Cardiac muscle cell (in vitro differentiated cells and primary cell): ENCODE measurements at regions not wholly inside any gene's neighbourhood (a gene's known extent, or its start where the extent isn't known, plus 50 kb on each side); places are given as distances from the start of the nearest gene placed in this dataset.
A peak's percentile ranks its signal among the peaks of the same experiment; 100 is the strongest.

Experiments
- DNase-seq, 2 donors: peaks; one replicate each; pipeline versions ENCODE4 v3.0.0 to v3.0.0-alpha.2; 2010 to 2017; ENCODE audit warnings: low read depth in 1 of 2, low spot score in 1 of 2
- H3K27ac ChIP-seq: fragments of 200-600 bp; sonication (generic); 2 replicates; pipeline ENCODE4 v1.5.1; 2016
- H3K27me3 ChIP-seq: fragments of 200-600 bp; sonication (generic); 2 replicates; pipeline ENCODE4 v1.6.0; 2016; ENCODE audit warnings: control low read depth
- H3K36me3 ChIP-seq: fragments of 200-600 bp; sonication (generic); 2 replicates; pipeline ENCODE4 v1.5.1; 2016; ENCODE audit warnings: control low read depth
- H3K4me1 ChIP-seq: fragments of 200-600 bp; sonication (generic); 2 replicates; pipeline ENCODE4 v1.8.1; 2017; ENCODE audit warnings: low read depth, mild to moderate bottlenecking, mixed run types
- H3K4me3 ChIP-seq: fragments of 200-600 bp; sonication (generic); 2 replicates; pipeline ENCODE4 v1.5.1; 2016; ENCODE audit warnings: mild to moderate bottlenecking
- H3K9me3 ChIP-seq: fragments of 200-600 bp; sonication (generic); 2 replicates; pipeline ENCODE4 v1.5.1; 2017; ENCODE audit warnings: low read depth, mild to moderate bottlenecking, control low read depth
- CTCF ChIP-seq: IDR thresholded peaks from 2 replicates; pipeline ENCODE4 v1.5.1; 2012; ENCODE audit warnings: low read depth, mild to moderate bottlenecking, low read length

DNA sequence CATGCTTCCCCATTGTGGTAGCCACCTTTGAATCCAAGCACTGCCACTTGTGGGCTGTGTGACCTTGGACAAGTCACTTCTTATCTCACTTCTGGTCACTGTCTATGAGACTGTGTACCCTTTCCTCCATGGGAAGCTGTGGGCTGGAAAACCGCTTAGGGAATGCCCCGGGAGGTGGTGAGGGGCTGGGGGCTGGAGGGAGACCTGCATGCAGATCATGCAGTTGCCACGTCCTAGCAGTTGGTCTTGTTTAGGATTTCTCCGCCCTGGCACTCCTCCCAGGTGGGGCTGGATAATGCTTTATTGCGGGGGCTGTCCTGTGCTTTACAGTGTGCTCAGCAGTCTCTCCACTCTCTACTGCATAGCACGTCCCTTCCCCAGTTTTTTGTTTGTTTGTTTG is 62.9 kb upstream of the OPN4 start:
- no peaks in the 10 kb centered on the region for H3K4me1 ChIP-seq
- H3K4me3 ChIP-seq, result no peak overlapping the region
- DNase-seq, result no peak
- H3K9me3 ChIP-seq, result no peaks in the 10 kb centered on the region
- no peaks in the 10 kb centered on the region for H3K36me3 ChIP-seq
- no peak overlapping the region for H3K27ac ChIP-seq
- TF ChIP-seq CTCF, result no peak
- H3K27me3 ChIP-seq, result no peaks in the 10 kb centered on the region

DNA sequence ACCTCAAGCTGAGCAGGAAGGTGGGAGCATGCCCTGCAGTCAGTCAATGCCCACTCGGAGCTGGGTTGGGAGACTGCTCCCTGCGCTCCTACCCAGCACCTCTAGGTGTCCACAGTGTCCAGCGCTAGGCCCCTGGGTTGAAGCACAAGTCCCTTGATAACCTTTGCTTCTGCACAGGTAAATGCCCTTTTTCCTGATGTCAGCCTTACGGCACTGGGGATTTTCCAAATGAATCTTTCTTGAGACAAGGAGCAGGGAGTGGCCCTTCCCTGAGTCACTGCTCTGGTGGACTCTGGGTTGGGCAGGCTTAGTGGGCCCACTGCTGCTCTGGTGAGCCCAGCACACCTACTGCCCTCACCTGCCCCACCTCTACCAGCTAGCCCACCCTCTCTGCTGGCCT is 61.9 kb upstream of the OPN4 start:
- TF ChIP-seq CTCF, result peak; percentile 7
- Histone ChIP-seq H3K4me3 (no peak overlapping the region), H3K36me3 (no peaks in the 10 kb centered on the region), H3K4me1 (no peaks in the 10 kb centered on the region), H3K9me3 (no peaks in the 10 kb centered on the region), H3K27ac (peak overlapping the region; percentile 56), H3K27me3 (no peaks in the 10 kb centered on the region)
- peak in 1 of 2 donors; percentile 72 for DNase-seq

DNA sequence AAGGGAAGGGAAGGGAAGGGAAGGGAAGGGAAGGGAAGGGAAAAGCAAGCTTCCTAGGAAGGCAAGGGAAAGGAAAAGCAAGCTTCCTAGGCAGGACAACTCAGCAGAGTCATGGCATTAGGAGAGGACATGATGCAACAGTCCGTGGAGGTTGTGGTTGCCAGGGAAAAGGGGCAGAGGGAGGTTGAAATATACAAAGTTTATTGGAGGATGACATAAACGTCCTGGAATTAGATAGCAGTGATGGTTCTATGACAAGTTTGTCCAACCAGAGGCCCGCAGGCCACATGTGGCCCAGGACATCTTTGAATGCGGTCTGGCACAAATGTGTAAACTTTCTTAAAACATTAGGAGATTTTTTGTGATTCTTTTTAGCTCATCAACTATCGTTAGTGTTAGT is 59.8 kb upstream of the OPN4 start:
- DNase-seq, result peak in 1 of 2 donors; percentile 67
- Histone ChIP-seq H3K36me3 (no peaks in the 10 kb centered on the region), H3K27me3 (no peaks in the 10 kb centered on the region), H3K9me3 (no peaks in the 10 kb centered on the region), H3K4me1 (peaks cover 6% of the 10 kb centered on the region), H3K4me3 (no peak overlapping the region), H3K27ac (no peak overlapping the region)
- no peak for TF ChIP-seq CTCF

GRCh38 chr10:86595496-86595895 is 58.9 kb upstream of the OPN4 start:
- no peak overlapping the region for H3K4me3 ChIP-seq
- TF ChIP-seq CTCF, result no peak
- H3K36me3 ChIP-seq, result no peaks in the 10 kb centered on the region
- no peaks in the 10 kb centered on the region for H3K27me3 ChIP-seq
- peaks cover 12% of the 10 kb centered on the region for H3K4me1 ChIP-seq
- DNase-seq, result no peak
- no peaks in the 10 kb centered on the region for H3K9me3 ChIP-seq
- H3K27ac ChIP-seq, result no peak overlapping the region

DNA sequence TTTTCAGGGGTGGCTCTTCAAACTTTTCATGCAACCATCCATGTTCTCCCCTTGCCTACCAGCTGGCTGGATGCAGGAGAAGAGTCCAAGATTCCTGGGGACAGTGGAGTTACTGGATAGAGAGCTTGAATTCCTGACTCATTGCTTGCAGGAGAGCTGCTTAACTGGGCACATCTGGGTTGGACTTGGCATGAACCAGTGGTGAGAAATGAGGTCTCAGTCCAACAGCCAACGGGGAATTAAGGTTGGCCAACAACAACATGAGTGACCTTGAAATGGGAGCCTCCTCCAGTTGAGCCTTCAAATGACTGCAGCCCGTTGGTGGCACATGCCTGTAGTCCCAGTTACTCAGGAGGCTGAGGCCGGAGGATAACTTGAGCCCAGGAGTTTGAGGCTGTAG is 58.1 kb upstream of the OPN4 start:
- TF ChIP-seq CTCF, result no peak
- DNase-seq, result peak in 1 of 2 donors; percentile 14

DNA sequence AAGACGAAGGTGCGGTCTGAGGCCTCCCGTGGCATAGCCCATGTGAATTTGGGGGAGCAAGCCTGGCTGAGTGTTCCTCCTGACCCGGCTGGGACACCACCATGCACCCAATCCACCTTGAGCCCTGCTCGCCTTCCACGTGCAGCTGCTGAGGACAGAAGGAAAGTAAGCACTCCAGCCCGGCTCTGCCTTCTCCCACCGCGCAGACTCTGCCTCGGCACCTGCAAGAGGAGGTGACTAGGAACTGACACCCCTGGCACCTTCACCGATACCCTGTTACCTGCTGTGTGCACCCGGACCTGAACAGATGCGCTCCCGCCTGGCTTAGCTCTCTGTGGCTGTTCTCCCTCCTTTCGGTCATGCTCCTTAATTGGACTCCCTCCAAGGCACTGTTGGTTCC is 57.0 kb upstream of the OPN4 start:
- no peaks in the 10 kb centered on the region for H3K9me3 ChIP-seq
- no peak overlapping the region for H3K4me3 ChIP-seq
- H3K36me3 ChIP-seq, result no peaks in the 10 kb centered on the region
- no peaks in the 10 kb centered on the region for H3K27me3 ChIP-seq
- H3K27ac ChIP-seq, result no peak overlapping the region
- DNase-seq, result no peak
- H3K4me1 ChIP-seq, result peaks cover 12% of the 10 kb centered on the region
- TF ChIP-seq CTCF, result no peak

More for the DNA sequence above, 58.1 kb upstream of the OPN4 start:
- H3K27me3 ChIP-seq, result no peaks in the 10 kb centered on the region
- no peaks in the 10 kb centered on the region for H3K9me3 ChIP-seq
- peaks cover 12% of the 10 kb centered on the region for H3K4me1 ChIP-seq
- no peaks in the 10 kb centered on the region for H3K36me3 ChIP-seq
- no peak overlapping the region for H3K27ac ChIP-seq
- no peak overlapping the region for H3K4me3 ChIP-seq
